PC-9 (cell line): ENCODE measurements at regions not wholly inside any gene's neighbourhood (a gene's known extent, or its start where the extent isn't known, plus 50 kb on each side); places are given as distances from the start of the nearest gene placed in this dataset.

ENCODE experiments used
- BruUV-seq: library from RNA; stranded (reverse); fragments of 400-500 nt; replicated peaks from 2 replicates; lab custom pipeline; 2021; lab: Mats Ljungman, UMichigan
- CTCF ChIA-PET: fragments of 300-600 bp; sonication (Branson Sonifier 250); formaldehyde crosslinking; loops from one replicate; lab custom pipeline; 2022; ENCODE audit warnings: antibody characterized with exemption; lab: Charles Lee
- POLR2A ChIA-PET: fragments of 300-600 bp; sonication (Branson Sonifier 250); formaldehyde crosslinking; loops from one replicate; lab custom pipeline; 2022; ENCODE audit warnings: antibody characterized with exemption; ENCODE audit not compliant: unreplicated experiment; lab: Charles Lee
- DNase-seq, 2 experiments: peaks; one replicate each; pipeline versions ENCODE4 v3.0.0 to v3.0.0-alpha.2; 2015 to 2022; ENCODE audit warnings: mixed read lengths in 1 of 2
- H2AFZ ChIP-seq: fragments of 200-600 bp; sonication (generic); 2 replicates; pipeline ENCODE4 v1.8.1; 2017; ENCODE audit warnings: antibody characterized with exemption
- H3F3A ChIP-seq: fragments of 200-600 bp; sonication (generic); 2 replicates; pipeline ENCODE4 v1.8.1; 2017; ENCODE audit warnings: antibody characterized with exemption, mild to moderate bottlenecking, low read depth; ENCODE audit not compliant: insufficient read depth
- H3K27ac ChIP-seq: fragments of 200-600 bp; sonication (generic); 2 replicates; pipeline ENCODE4 v1.6.1; 2016; ENCODE audit warnings: mixed run types
- H3K27me3 ChIP-seq: fragments of 200-600 bp; sonication (generic); 2 replicates; pipeline ENCODE4 v1.6.1; 2016; ENCODE audit warnings: low read depth, mixed run types; ENCODE audit not compliant: insufficient read depth
- H3K36me3 ChIP-seq: fragments of 200-600 bp; sonication (generic); 2 replicates; pipeline ENCODE4 v1.6.1; 2016; ENCODE audit warnings: low read depth, mixed run types
- H3K4me1 ChIP-seq: fragments of 200-600 bp; sonication (generic); replicated peaks from 2 replicates; pipeline ENCODE4 v1.6.1; 2016; ENCODE audit warnings: mixed run types; ENCODE audit not compliant: insufficient read depth
- H3K4me2 ChIP-seq: fragments of 200-600 bp; sonication (generic); 2 replicates; pipeline ENCODE4 v1.6.1; 2017; ENCODE audit warnings: mixed run types
- H3K4me3 ChIP-seq: fragments of 200-600 bp; sonication (generic); 2 replicates; pipeline ENCODE4 v1.6.1; 2016; ENCODE audit warnings: mixed run types
- H3K79me2 ChIP-seq: fragments of 200-600 bp; sonication (generic); 2 replicates; pipeline ENCODE4 v1.6.1; 2017; ENCODE audit warnings: low read depth, mixed run types
- H3K9me2 ChIP-seq: fragments of 200-600 bp; sonication (generic); 2 replicates; pipeline ENCODE4 v1.8.1; 2017; ENCODE audit warnings: mild to moderate bottlenecking; ENCODE audit not compliant: insufficient read depth
- H3K9me3 ChIP-seq: fragments of 200-600 bp; sonication (generic); 2 replicates; pipeline ENCODE4 v1.8.1; 2016; ENCODE audit warnings: low read depth; ENCODE audit not compliant: insufficient read depth
- H4K20me1 ChIP-seq: fragments of 200-600 bp; sonication (generic); 2 replicates; pipeline ENCODE4 v1.8.1; 2017; ENCODE audit not compliant: insufficient read depth
- CTCF ChIP-seq: fragments of 200-600 bp; sonication (generic); conservative IDR thresholded peaks from 2 replicates; pipeline ENCODE4 v1.6.1; 2017; ENCODE audit warnings: mixed run types, antibody characterized with exemption, mild to moderate bottlenecking, moderate library complexity
- EZH2 ChIP-seq: fragments of 200-600 bp; sonication (generic); IDR thresholded peaks from 2 replicates; pipeline ENCODE4 v1.8.0; 2017; ENCODE audit warnings: antibody characterized with exemption, low read depth
- intact Hi-C: fragments of 100-400 bp; cut with micrococcal nuclease; formaldehyde crosslinking; loops from one replicate; pipeline ENCODE4 v1.10.0; 2022; ENCODE audit not compliant: unreplicated experiment

DNA sequence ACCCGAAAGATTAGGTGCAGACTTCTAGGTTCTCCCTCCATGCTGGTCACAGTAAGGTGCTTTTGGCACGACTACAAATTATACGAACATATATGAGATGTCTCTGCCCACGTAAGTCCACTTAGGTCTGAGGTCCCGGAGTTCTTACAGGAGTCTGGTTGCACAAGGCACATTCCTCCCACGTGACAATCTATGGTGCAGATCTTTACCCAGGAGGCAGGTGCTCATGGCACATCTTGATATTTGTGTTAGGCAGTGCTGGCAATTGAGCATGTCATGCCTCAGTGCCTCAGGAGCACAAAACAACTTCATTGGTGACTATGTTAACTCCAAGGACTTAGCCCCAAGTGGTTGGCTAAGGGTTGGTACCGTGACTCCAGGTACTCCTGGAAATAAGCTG, 92.0 kb upstream of the AMN1 start:
- intact Hi-C loops = no loop called here
- Histone ChIP-seq H3K9me2 (no peaks in the 10 kb centered on the region), H3K4me3 (no peak overlapping the region), H3K9me3 (peaks cover 10% of the 10 kb centered on the region), H3K79me2 (no peaks in the 10 kb centered on the region), H4K20me1 (no peaks in the 10 kb centered on the region), H3K4me1 (peaks cover 10% of the 10 kb centered on the region; the same call in 1 of the 2 replicates), H3F3A (no peaks in the 10 kb centered on the region), H3K36me3 (no peaks in the 10 kb centered on the region), H2AFZ (no peak overlapping the region), H3K4me2 (no peak overlapping the region), H3K27me3 (no peaks in the 10 kb centered on the region), H3K27ac (no peak overlapping the region)
- BruUV-seq = no TSS peak
- ChIA-PET CTCF (no interaction called here), POLR2A (no interaction called here)
- TF ChIP-seq EZH2 = no peak
- no peak for DNase-seq

GRCh38 chr12:31819427-31819826, 90.6 kb upstream of the AMN1 start:
- Histone ChIP-seq H3K79me2 (no peaks in the 10 kb centered on the region), H3K36me3 (no peaks in the 10 kb centered on the region), H3K4me1 (peaks cover 10% of the 10 kb centered on the region; the same call in 1 of the 2 replicates), H3K27ac (no peak overlapping the region), H3K4me2 (peak overlapping the region; percentile 15; the same call in 1 of the 2 replicates), H3K9me3 (peaks cover 6% of the 10 kb centered on the region; the same call in 1 of the 2 replicates), H3K4me3 (no peak overlapping the region), H3K27me3 (no peaks in the 10 kb centered on the region), H3K9me2 (no peaks in the 10 kb centered on the region), H3F3A (no peaks in the 10 kb centered on the region), H2AFZ (no peak overlapping the region), H4K20me1 (no peaks in the 10 kb centered on the region)
- no peak for TF ChIP-seq EZH2
- TF ChIP-seq CTCF = no peak
- no TSS peak for BruUV-seq
- intact Hi-C loops = no loop called here
- POLR2A ChIA-PET = interaction anchor here (0.7 kb wide), 1 partner anchor 281 kb away, joined by 3 read pairs; no protein-coding TSS in a partner anchor
- CTCF ChIA-PET = no interaction called here
- DNase-seq = peak in 1 of 2 experiments; percentile 71

GRCh38 chr12:31818623-31819268, 89.9 kb upstream of the AMN1 start:
- H3K9me2 ChIP-seq = no peaks in the 10 kb centered on the region
- no peaks in the 10 kb centered on the region for H4K20me1 ChIP-seq
- DNase-seq = no peak
- no peaks in the 10 kb centered on the region for H3K79me2 ChIP-seq
- intact Hi-C loops = no loop called here
- H3K27me3 ChIP-seq = no peaks in the 10 kb centered on the region
- peaks cover under 1% of the 10 kb centered on the region; the same call in 1 of the 2 replicates for H3K9me3 ChIP-seq
- TF ChIP-seq CTCF (no peak), EZH2 (no peak)
- no peak overlapping the region for H2AFZ ChIP-seq
- ChIA-PET CTCF (no interaction called here), POLR2A (interaction anchor here (0.7 kb wide), 1 partner anchor 282 kb away, joined by 3 read pairs; no protein-coding TSS in a partner anchor)
- H3K27ac ChIP-seq = no peak overlapping the region
- no TSS peak for BruUV-seq
- no peak overlapping the region for H3K4me2 ChIP-seq
- no peak overlapping the region for H3K4me3 ChIP-seq
- no peaks in the 10 kb centered on the region for H3K36me3 ChIP-seq
- H3F3A ChIP-seq = no peaks in the 10 kb centered on the region
- H3K4me1 ChIP-seq = peaks cover 10% of the 10 kb centered on the region; the same call in 1 of the 2 replicates
